ENCODE measurements at regions not wholly inside any gene's neighbourhood (a gene's known extent, or its start where the extent isn't known, plus 50 kb on each side); places are given as distances from the start of the nearest gene placed in this dataset.

DNA sequence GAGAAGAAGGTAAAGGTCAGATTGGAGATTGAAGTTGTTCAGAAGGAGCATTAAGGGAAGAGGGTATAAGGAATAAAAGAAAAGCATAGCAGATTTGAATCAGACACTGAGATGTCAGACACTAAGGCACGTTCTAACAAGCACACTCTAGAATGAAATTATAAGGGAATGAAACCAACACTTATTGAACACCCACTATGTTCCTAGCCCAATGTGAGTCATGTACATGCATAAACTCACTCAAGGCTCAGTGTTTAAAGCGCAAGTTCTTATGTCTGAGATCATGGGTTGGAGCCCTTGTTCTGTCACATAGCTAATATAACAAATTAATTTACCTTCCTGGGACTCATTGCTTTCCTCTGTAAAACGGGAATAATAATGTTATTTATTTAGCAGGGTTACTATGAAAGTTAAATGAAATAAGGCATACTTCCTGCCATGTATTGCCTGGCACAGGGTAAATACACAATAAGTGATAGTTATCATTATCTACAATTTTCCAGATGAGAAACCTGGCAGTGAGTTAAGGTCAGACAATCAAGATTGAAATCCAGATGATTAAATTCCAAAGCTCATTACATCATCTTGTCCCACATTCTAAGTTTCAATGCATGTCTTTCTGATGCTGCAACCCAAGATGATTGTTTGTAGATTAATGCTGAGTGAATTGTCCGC is 68.3 kb upstream of the DACH1 start:
- TF ChIP-seq, protein P1, sequence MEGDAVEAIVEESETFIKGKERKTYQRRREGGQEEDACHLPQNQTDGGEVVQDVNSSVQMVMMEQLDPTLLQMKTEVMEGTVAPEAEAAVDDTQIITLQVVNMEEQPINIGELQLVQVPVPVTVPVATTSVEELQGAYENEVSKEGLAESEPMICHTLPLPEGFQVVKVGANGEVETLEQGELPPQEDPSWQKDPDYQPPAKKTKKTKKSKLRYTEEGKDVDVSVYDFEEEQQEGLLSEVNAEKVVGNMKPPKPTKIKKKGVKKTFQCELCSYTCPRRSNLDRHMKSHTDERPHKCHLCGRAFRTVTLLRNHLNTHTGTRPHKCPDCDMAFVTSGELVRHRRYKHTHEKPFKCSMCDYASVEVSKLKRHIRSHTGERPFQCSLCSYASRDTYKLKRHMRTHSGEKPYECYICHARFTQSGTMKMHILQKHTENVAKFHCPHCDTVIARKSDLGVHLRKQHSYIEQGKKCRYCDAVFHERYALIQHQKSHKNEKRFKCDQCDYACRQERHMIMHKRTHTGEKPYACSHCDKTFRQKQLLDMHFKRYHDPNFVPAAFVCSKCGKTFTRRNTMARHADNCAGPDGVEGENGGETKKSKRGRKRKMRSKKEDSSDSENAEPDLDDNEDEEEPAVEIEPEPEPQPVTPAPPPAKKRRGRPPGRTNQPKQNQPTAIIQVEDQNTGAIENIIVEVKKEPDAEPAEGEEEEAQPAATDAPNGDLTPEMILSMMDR (IDR thresholded peaks at IDR 0.05; ENCODE audit: insufficient read depth, low read depth, low read length, missing control alignments) = no peak
- H3K4me3 ChIP-seq (ENCODE audit: low read depth, low read length) = no peak overlapping the region
- DNase-seq (ENCODE audit: low read depth) = no peak

DNA sequence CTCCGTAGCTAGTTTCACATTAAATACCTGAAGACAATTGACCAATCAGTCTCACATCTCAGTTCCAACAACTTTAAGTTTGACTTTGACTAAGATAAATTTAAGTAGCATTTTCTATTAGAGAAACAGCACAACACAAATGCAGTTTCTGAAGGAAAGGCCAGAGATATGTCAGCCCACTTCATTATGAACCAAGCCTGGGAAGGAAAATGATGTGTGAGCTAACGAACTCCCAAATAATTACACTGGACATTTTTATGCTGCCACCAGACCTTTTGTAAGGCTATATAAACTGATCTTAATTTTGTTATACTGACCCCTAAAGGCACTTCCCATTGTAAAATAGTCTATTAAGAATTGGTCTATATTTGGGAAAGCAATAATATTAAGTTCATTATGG is 57.9 kb upstream of the DACH1 start:
- TF ChIP-seq, protein P1 (IDR thresholded peaks at IDR 0.05; ENCODE audit: insufficient read depth, low read depth, low read length, missing control alignments) = no peak
- DNase-seq (ENCODE audit: low read depth) = no peak
- H3K4me3 ChIP-seq (ENCODE audit: low read depth, low read length) = no peak overlapping the region

DNA sequence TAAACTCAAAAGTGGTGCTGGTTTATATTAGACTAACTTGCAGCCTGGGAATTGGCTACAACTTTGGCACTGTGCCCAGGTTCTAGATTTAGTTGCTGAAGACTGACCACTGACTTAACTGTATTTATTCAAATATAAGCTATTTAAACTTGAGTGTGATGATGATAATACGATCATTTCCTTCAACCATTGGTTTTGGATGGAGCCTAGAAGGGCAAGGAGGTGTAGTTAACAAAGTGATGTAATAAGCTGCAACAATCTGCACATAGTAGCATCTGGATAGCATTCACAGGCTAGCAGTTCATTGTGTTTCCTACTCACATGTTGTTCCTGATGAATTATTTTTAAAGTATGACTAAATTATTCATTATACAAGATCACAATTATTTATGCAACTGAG is 55.2 kb upstream of the DACH1 start:
- H3K4me3 ChIP-seq (ENCODE audit: low read depth, low read length) = no peak overlapping the region
- TF ChIP-seq, protein P1 (IDR thresholded peaks at IDR 0.05; ENCODE audit: insufficient read depth, low read depth, low read length, missing control alignments) = no peak
- no peak for DNase-seq (ENCODE audit: low read depth)

Data from GM12865 (cell line).